ENCODE measurements at regions not wholly inside any gene's neighbourhood (a gene's known extent, or its start where the extent isn't known, plus 50 kb on each side); places are given as distances from the start of the nearest gene placed in this dataset.
"Not testable (repeated sequence)": the region's sequence is repeated elsewhere in the genome, so short reads cannot be mapped to it uniquely, and the experiment has no call there.

DNA sequence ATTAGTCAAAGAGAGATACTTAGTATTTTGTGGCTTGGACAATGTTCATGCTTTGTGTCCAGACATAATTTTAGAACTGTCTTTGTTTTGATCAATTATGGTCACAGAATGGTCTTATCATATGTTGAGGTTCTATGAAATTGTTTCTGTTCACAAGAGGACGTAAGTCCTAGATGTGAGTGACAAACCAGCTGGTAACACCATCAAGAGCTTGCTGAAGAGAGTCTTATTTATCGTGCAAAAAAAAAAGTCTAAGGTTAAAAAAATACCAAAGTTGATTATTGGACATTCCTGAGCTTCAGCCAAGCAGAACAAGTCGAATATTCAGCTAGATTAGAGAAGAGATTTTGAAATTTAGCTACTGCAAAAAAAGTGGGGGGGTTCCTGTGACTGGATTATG lies 495.9 kb upstream of the NAALADL2 start:
- no peak overlapping the region for H3K27ac ChIP-seq
- H3K27me3 ChIP-seq = no peaks in the 10 kb centered on the region
- WGBS (ENCODE audit: insufficient coverage, low coverage, low lambda C conversion rate, missing lambda C conversion rate) = 30% methylated on average over 3 of the region's 3 CpGs
- no peaks in the 10 kb centered on the region for H3K4me1 ChIP-seq
- H3K36me3 ChIP-seq = no peaks in the 10 kb centered on the region
- no peak overlapping the region for H3K4me3 ChIP-seq
- TF ChIP-seq, protein P1, sequence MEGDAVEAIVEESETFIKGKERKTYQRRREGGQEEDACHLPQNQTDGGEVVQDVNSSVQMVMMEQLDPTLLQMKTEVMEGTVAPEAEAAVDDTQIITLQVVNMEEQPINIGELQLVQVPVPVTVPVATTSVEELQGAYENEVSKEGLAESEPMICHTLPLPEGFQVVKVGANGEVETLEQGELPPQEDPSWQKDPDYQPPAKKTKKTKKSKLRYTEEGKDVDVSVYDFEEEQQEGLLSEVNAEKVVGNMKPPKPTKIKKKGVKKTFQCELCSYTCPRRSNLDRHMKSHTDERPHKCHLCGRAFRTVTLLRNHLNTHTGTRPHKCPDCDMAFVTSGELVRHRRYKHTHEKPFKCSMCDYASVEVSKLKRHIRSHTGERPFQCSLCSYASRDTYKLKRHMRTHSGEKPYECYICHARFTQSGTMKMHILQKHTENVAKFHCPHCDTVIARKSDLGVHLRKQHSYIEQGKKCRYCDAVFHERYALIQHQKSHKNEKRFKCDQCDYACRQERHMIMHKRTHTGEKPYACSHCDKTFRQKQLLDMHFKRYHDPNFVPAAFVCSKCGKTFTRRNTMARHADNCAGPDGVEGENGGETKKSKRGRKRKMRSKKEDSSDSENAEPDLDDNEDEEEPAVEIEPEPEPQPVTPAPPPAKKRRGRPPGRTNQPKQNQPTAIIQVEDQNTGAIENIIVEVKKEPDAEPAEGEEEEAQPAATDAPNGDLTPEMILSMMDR (IDR thresholded peaks at IDR 0.05) = no peak
- TF ChIP-seq POLR2A (IDR thresholded peaks at IDR 0.05) = no peak
- DNase-seq (no peak), ATAC-seq (no peak)
- H3K9me3 ChIP-seq = no peaks in the 10 kb centered on the region
- intact Hi-C loops (cut with DNase I) = no loop called here

DNA sequence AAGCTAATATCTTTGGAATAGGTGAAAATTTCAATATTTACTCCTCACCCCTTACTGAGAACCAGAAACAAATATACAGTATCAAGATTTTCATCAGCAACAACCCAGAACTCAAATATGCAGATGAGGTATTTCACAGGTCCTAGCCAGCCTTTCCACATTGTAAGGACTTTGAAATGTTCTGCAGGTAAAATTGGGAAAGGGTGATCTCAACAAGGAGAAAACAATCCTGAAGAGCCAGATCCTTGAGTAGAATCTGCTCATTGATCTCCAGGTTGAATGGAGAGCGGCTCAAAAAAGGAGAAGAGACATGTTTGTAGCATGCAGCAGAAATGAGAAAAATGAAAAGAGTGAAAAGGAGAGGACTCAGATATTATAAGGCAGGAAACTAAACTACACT lies 493.3 kb upstream of the NAALADL2 start:
- Histone ChIP-seq H3K27me3 (no peaks in the 10 kb centered on the region), H3K9me3 (no peaks in the 10 kb centered on the region), H3K27ac (no peak overlapping the region), H3K4me3 (no peak overlapping the region), H3K36me3 (no peaks in the 10 kb centered on the region), H3K4me1 (no peaks in the 10 kb centered on the region)
- TF ChIP-seq, protein P1 (IDR thresholded peaks at IDR 0.05) = no peak
- TF ChIP-seq POLR2A (IDR thresholded peaks at IDR 0.05) = no peak
- 88% methylated on average over 1 of the region's 1 CpG for WGBS (ENCODE audit: insufficient coverage, low coverage, low lambda C conversion rate, missing lambda C conversion rate)
- no peak for ATAC-seq
- intact Hi-C loops (cut with DNase I) = no loop called here
- DNase-seq = no peak

DNA sequence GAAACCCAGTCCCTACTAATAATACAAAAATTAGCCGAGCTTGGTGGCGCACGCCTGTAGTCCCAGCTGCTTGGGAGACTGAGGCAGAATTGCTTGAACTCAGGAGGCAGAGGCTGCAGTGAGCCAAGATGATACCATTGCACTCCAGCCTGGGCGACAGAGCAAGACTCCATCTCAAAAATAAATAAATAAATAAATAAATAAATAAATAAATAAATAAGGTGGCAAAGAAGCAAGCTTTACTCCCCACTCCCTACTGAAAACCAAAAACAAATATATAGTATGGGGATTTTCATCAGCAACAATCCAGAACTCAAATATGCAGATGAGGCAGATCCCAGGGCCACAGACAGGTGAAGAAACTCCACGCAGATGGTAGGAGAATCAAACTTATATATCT lies 492.2 kb upstream of the NAALADL2 start:
- H3K4me3 ChIP-seq; H3K27me3 ChIP-seq; intact Hi-C loops (cut with DNase I); DNase-seq; ATAC-seq; H3K4me1 ChIP-seq; H3K36me3 ChIP-seq; H3K27ac ChIP-seq; H3K9me3 ChIP-seq: not testable (repeated sequence)
- 67% methylated on average over 5 of the region's 5 CpGs for WGBS (ENCODE audit: insufficient coverage, low coverage, low lambda C conversion rate, missing lambda C conversion rate)

DNA sequence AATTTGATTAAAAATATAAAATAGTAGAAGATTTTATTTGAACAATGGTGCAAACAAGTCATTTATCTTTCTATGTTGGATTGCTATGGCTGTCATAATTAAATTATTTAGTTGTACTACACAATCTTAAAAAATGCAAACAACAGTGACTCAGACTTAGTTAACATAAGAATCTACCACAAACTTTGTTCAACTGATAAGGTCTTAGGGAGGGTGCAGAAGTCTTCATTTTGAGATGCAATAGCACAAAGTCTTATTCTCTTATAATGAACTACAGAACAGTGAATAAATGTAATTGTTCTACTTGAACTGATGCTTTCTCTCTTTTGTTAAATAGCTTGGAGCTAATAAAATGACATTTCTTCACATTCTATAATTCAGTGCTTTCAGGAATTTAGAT lies 482.8 kb upstream of the NAALADL2 start:
- Histone ChIP-seq H3K4me3 (no peak overlapping the region), H3K9me3 (no peaks in the 10 kb centered on the region), H3K36me3 (no peaks in the 10 kb centered on the region), H3K27ac (no peak overlapping the region), H3K27me3 (no peaks in the 10 kb centered on the region), H3K4me1 (no peaks in the 10 kb centered on the region)
- intact Hi-C loops (cut with DNase I) = no loop called here
- no peak for TF ChIP-seq POLR2A (IDR thresholded peaks at IDR 0.05)
- TF ChIP-seq, protein P1 (IDR thresholded peaks at IDR 0.05) = no peak
- no peak for ATAC-seq
- no peak for DNase-seq

DNA sequence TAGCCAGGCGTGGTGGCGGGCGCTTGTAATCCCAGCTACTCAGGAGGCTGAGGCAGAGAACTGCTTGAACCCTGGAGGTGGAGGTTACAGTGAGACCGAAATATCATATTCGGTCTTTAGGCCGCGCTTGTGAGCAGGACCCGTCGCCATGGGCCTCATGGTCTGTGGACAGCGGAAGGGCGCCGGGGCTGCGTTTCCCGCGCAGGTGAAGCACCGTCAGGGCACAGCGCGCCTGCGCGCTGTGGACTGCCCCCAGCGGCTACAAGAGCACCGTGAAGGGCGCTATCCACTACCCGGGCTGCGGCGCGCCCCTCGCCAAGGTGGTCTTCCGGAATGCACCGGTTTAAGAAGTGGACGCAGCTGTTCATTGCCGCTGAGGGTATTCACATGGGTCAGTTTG lies 482.0 kb upstream of the NAALADL2 start:
- Histone ChIP-seq H3K4me3 (no peak overlapping the region), H3K27ac (no peak overlapping the region), H3K36me3 (no peaks in the 10 kb centered on the region), H3K4me1 (no peaks in the 10 kb centered on the region), H3K9me3 (no peaks in the 10 kb centered on the region), H3K27me3 (no peaks in the 10 kb centered on the region)
- DNase-seq (no peak), ATAC-seq (peak in 1 of 4 donors; percentile 23)
- WGBS (ENCODE audit: insufficient coverage, low coverage, low lambda C conversion rate, missing lambda C conversion rate) = 95% methylated on average over 3 of the region's 32 CpGs
- TF ChIP-seq POLR2A (IDR thresholded peaks at IDR 0.05) = no peak
- TF ChIP-seq, protein P1 (IDR thresholded peaks at IDR 0.05) = no peak
- intact Hi-C loops (cut with DNase I) = no loop called here

Measured in right lobe of liver (tissue), 6 donors.